ENCODE measurements at regions not wholly inside any gene's neighbourhood (a gene's known extent, or its start where the extent isn't known, plus 50 kb on each side); places are given as distances from the start of the nearest gene placed in this dataset.

DNA sequence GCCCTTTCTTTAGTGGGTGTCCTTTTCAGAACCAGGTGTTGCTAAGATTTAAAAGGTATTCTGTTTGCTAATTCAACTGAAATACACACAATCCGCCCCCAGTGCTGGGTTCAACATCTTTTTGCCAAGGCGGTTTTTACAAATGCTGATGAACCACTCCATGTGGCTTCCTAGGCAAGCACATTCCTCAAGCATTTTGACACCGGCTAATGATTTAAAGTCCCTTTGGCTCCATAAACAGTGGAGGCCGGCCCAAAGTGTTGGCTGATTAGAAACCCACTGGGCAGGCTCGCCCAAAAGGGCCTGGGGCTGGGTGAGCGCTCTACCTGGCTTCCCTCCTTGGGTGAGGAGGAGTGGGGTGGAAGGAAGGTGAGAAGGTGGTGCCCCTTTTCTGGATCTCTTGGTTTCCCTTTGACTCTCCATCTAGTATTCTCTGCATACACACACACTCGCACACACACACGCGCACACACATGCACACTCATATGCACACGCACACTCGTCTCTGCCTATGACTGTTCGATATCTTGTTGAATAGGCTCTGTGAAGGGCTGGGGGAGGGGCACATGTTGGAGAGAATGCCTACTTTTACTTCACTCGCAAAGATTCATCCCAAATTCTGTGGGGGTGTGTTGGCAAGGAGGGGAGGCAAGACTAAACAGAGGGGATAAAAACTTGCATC lies 66.7 kb upstream of the ARMC2 start:
- no peak overlapping the region for H4K8ac ChIP-seq (ENCODE audit: low read depth, low read length)
- H2BK5ac ChIP-seq (ENCODE audit: low read depth, low read length, poor library complexity) = no peak overlapping the region

GRCh38 chr6:108782179-108783041 lies 65.8 kb upstream of the ARMC2 start:
- Histone ChIP-seq H3K4me2 (ENCODE audit: low read length) (peak overlapping the region; percentile 71), H4K91ac (ENCODE audit: low read depth, low read length) (no peak overlapping the region), H3K27me3 (ENCODE audit: insufficient read depth, low read length) (no peaks in the 10 kb centered on the region), H3K9ac (ENCODE audit: low read length) (no peak overlapping the region), H3K4me3 (ENCODE audit: low read depth, low read length) (no peak overlapping the region), H2BK120ac (ENCODE audit: insufficient read depth, low read length, poor library complexity) (no peak overlapping the region), H2BK5ac (ENCODE audit: low read depth, low read length, poor library complexity) (no peak overlapping the region), H3K79me1 (ENCODE audit: low read length) (peaks cover 2% of the 10 kb centered on the region), H3K27ac (ENCODE audit: low read depth, low read length) (peak overlapping the region; percentile 34), H3K4me1 (ENCODE audit: control insufficient read depth in 1 of 2, insufficient read depth in 2 of 2, low read length in 2 of 2) (peaks cover 11 to 16% of the 10 kb centered on the region in 2 experiments), H2BK12ac (ENCODE audit: low read length) (no peak overlapping the region), H2AFZ (ENCODE audit: insufficient read depth, low read length, poor library complexity) (peak overlapping the region; percentile 6), H3K9me3 (ENCODE audit: insufficient read depth, low read depth, low read length) (no peaks in the 10 kb centered on the region), H2AK5ac (ENCODE audit: low read length) (no peak overlapping the region), H3K79me2 (ENCODE audit: control insufficient read depth, insufficient read depth, low read length, poor library complexity) (no peaks in the 10 kb centered on the region), H3K4ac (ENCODE audit: low read depth, low read length) (no peak overlapping the region), H4K12ac (ENCODE audit: low read depth, low read length) (no peak overlapping the region), H4K8ac (ENCODE audit: low read depth, low read length) (no peak overlapping the region), H3K18ac (ENCODE audit: low read length) (no peak overlapping the region), H3K14ac (ENCODE audit: low read length) (no peak overlapping the region), H3K23ac (ENCODE audit: low read length) (no peak overlapping the region), H3K36me3 (ENCODE audit: control insufficient read depth in 1 of 2, insufficient read depth in 2 of 2, low read length in 2 of 2) (no peaks in the 10 kb centered on the region)
- WGBS (ENCODE audit: extremely low coverage, insufficient coverage, insufficient read length) = no CpG with 5 or more reads among the region's 22 CpGs
- peak; percentile 87 to 93 for DNase-seq

More for the DNA sequence above, 66.7 kb upstream of the ARMC2 start:
- Histone ChIP-seq H3K14ac (ENCODE audit: low read length) (peak overlapping the region; percentile 16), H3K23ac (ENCODE audit: low read length) (no peak overlapping the region), H2BK120ac (ENCODE audit: insufficient read depth, low read length, poor library complexity) (peak overlapping the region; percentile 46), H3K9me3 (ENCODE audit: insufficient read depth, low read depth, low read length) (no peaks in the 10 kb centered on the region), H3K4me2 (ENCODE audit: low read length) (peak overlapping the region; percentile 71), H4K91ac (ENCODE audit: low read depth, low read length) (peak overlapping the region; percentile 60), H3K4ac (ENCODE audit: low read depth, low read length) (no peak overlapping the region), H3K4me1 (ENCODE audit: control insufficient read depth in 1 of 2, insufficient read depth in 2 of 2, low read length in 2 of 2) (peaks cover 11 to 16% of the 10 kb centered on the region in 2 experiments), H3K36me3 (ENCODE audit: control insufficient read depth in 1 of 2, insufficient read depth in 2 of 2, low read length in 2 of 2) (no peaks in the 10 kb centered on the region), H3K27me3 (ENCODE audit: insufficient read depth, low read length) (no peaks in the 10 kb centered on the region), H3K4me3 (ENCODE audit: low read depth, low read length) (no peak overlapping the region), H3K27ac (ENCODE audit: low read depth, low read length) (peak overlapping the region; percentile 26), H3K18ac (ENCODE audit: low read length) (no peak overlapping the region), H3K79me2 (ENCODE audit: control insufficient read depth, insufficient read depth, low read length, poor library complexity) (no peaks in the 10 kb centered on the region), H3K79me1 (ENCODE audit: low read length) (peaks cover 2% of the 10 kb centered on the region), H2BK12ac (ENCODE audit: low read length) (peak overlapping the region; percentile 33), H2AFZ (ENCODE audit: insufficient read depth, low read length, poor library complexity) (no peak overlapping the region), H3K9ac (ENCODE audit: low read length) (no peak overlapping the region), H4K12ac (ENCODE audit: low read depth, low read length) (no peak overlapping the region), H2AK5ac (ENCODE audit: low read length) (no peak overlapping the region)
- no CpG with 5 or more reads among the region's 13 CpGs for WGBS (ENCODE audit: extremely low coverage, insufficient coverage, insufficient read length)
- DNase-seq = no peak

DNA sequence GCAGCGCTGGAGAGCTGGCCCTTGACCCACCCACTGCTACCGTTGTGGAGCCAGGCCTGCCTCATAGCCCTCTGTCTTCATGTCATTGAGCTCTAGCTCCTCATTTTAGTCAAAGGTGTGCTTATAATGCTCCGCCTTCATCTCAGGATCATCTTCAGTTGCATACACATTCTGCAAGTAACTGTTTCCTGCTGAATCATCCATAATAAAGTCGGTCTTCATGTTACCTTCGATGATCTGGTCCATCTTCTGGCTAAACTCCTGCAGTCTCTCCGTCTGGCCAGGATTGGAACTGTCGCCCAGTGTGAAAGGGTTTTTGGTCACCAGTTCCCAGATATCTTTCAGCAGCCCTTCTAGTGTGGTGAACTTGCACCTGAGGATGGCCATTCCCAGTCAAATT lies 62.6 kb upstream of the ARMC2 start:
- Histone ChIP-seq H3K9me3 (ENCODE audit: insufficient read depth, low read depth, low read length) (no peaks in the 10 kb centered on the region), H2AFZ (ENCODE audit: insufficient read depth, low read length, poor library complexity) (no peak overlapping the region), H3K4ac (ENCODE audit: low read depth, low read length) (no peak overlapping the region), H2BK120ac (ENCODE audit: insufficient read depth, low read length, poor library complexity) (no peak overlapping the region), H3K18ac (ENCODE audit: low read length) (no peak overlapping the region), H4K12ac (ENCODE audit: low read depth, low read length) (no peak overlapping the region), H3K23ac (ENCODE audit: low read length) (no peak overlapping the region), H4K8ac (ENCODE audit: low read depth, low read length) (no peak overlapping the region), H3K27ac (ENCODE audit: low read depth, low read length) (no peak overlapping the region), H3K4me3 (ENCODE audit: low read depth, low read length) (no peak overlapping the region), H2BK5ac (ENCODE audit: low read depth, low read length, poor library complexity) (no peak overlapping the region), H3K9ac (ENCODE audit: low read length) (no peak overlapping the region), H2AK5ac (ENCODE audit: low read length) (no peak overlapping the region), H2BK12ac (ENCODE audit: low read length) (no peak overlapping the region), H3K27me3 (ENCODE audit: insufficient read depth, low read length) (no peaks in the 10 kb centered on the region), H3K36me3 (ENCODE audit: control insufficient read depth in 1 of 2, insufficient read depth in 2 of 2, low read length in 2 of 2) (no peaks in the 10 kb centered on the region), H3K79me1 (ENCODE audit: low read length) (no peaks in the 10 kb centered on the region), H3K4me2 (ENCODE audit: low read length) (no peak overlapping the region), H3K4me1 (ENCODE audit: control insufficient read depth in 1 of 2, insufficient read depth in 2 of 2, low read length in 2 of 2) (peaks cover 9 to 12% of the 10 kb centered on the region in 2 experiments), H3K14ac (ENCODE audit: low read length) (no peak overlapping the region), H4K91ac (ENCODE audit: low read depth, low read length) (no peak overlapping the region), H3K79me2 (ENCODE audit: control insufficient read depth, insufficient read depth, low read length, poor library complexity) (no peaks in the 10 kb centered on the region)
- no peak for DNase-seq
- no CpG with 5 or more reads among the region's 7 CpGs for WGBS (ENCODE audit: extremely low coverage, insufficient coverage, insufficient read length)

GRCh38 chr6:108788416-108788815 lies 59.8 kb upstream of the ARMC2 start:
- Histone ChIP-seq H4K91ac (ENCODE audit: low read depth, low read length) (no peak overlapping the region), H2AFZ (ENCODE audit: insufficient read depth, low read length, poor library complexity) (no peak overlapping the region), H2BK5ac (ENCODE audit: low read depth, low read length, poor library complexity) (no peak overlapping the region), H3K9ac (ENCODE audit: low read length) (no peak overlapping the region), H3K23ac (ENCODE audit: low read length) (no peak overlapping the region), H3K79me1 (ENCODE audit: low read length) (no peaks in the 10 kb centered on the region), H2AK5ac (ENCODE audit: low read length) (no peak overlapping the region), H2BK120ac (ENCODE audit: insufficient read depth, low read length, poor library complexity) (no peak overlapping the region), H4K12ac (ENCODE audit: low read depth, low read length) (no peak overlapping the region), H3K36me3 (ENCODE audit: control insufficient read depth in 1 of 2, insufficient read depth in 2 of 2, low read length in 2 of 2) (no peaks in the 10 kb centered on the region), H3K14ac (ENCODE audit: low read length) (no peak overlapping the region), H3K27me3 (ENCODE audit: insufficient read depth, low read length) (no peaks in the 10 kb centered on the region), H3K27ac (ENCODE audit: low read depth, low read length) (no peak overlapping the region), H3K4me1 (ENCODE audit: control insufficient read depth in 1 of 2, insufficient read depth in 2 of 2, low read length in 2 of 2) (no peaks in the 10 kb centered on the region), H3K79me2 (ENCODE audit: control insufficient read depth, insufficient read depth, low read length, poor library complexity) (no peaks in the 10 kb centered on the region), H3K4me3 (ENCODE audit: low read depth, low read length) (no peak overlapping the region), H2BK12ac (ENCODE audit: low read length) (no peak overlapping the region), H3K18ac (ENCODE audit: low read length) (no peak overlapping the region), H3K4me2 (ENCODE audit: low read length) (no peak overlapping the region), H4K8ac (ENCODE audit: low read depth, low read length) (no peak overlapping the region), H3K9me3 (ENCODE audit: insufficient read depth, low read depth, low read length) (no peaks in the 10 kb centered on the region), H3K4ac (ENCODE audit: low read depth, low read length) (no peak overlapping the region)
- WGBS (ENCODE audit: extremely low coverage, insufficient coverage, insufficient read length) = no CpG with 5 or more reads among the region's 1 CpG
- no peak for DNase-seq
